ENCODE measurements at regions not wholly inside any gene's neighbourhood (a gene's known extent, or its start where the extent isn't known, plus 50 kb on each side); places are given as distances from the start of the nearest gene placed in this dataset.

DNA sequence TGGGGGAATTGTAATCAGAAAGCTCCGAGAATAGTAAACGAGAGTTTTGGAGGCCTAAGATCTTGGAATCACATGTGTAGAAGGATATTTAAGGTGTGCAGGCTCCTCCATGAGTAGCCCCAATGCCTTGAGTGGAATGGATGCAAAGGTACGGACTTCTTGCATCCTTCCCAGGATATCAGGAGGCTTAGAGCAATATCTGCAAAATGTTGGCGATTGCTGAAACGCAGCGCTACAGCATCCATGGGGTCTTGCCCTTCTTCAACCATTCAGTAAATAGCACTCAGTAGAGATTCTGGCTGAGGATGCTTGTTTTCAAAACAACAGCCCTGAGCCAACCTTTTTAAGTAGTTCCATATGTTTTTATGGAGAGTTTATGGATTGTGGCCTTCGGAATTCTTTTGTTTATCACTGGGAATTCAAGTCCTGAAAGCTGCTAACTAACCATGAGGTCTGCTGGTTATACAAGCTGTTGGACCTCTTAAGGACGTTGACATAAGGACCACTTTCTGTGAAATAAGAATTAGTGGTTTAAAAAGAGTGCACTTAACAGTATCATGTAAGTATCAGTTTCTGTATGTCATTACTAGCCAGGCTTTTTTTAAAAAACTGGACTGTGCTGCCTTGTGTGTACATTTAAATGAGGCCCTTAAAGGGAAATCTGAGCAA, 228.8 kb upstream of the PGRMC2 start:
- TF ChIP-seq, protein P1, sequence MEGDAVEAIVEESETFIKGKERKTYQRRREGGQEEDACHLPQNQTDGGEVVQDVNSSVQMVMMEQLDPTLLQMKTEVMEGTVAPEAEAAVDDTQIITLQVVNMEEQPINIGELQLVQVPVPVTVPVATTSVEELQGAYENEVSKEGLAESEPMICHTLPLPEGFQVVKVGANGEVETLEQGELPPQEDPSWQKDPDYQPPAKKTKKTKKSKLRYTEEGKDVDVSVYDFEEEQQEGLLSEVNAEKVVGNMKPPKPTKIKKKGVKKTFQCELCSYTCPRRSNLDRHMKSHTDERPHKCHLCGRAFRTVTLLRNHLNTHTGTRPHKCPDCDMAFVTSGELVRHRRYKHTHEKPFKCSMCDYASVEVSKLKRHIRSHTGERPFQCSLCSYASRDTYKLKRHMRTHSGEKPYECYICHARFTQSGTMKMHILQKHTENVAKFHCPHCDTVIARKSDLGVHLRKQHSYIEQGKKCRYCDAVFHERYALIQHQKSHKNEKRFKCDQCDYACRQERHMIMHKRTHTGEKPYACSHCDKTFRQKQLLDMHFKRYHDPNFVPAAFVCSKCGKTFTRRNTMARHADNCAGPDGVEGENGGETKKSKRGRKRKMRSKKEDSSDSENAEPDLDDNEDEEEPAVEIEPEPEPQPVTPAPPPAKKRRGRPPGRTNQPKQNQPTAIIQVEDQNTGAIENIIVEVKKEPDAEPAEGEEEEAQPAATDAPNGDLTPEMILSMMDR (IDR thresholded peaks at IDR 0.05): no peak
- no peak for TF ChIP-seq POLR2A (IDR thresholded peaks at IDR 0.05)

All from lower leg skin (tissue), 3 donors.